HEK293 (cell line): ENCODE measurements at regions not wholly inside any gene's neighbourhood (a gene's known extent, or its start where the extent isn't known, plus 50 kb on each side); places are given as distances from the start of the nearest gene placed in this dataset.
"Not testable (repeated sequence)": the region's sequence is repeated elsewhere in the genome, so short reads cannot be mapped to it uniquely, and the experiment has no call there.

ENCODE experiments used
- HOXA7 ChIP-seq: sonication (generic); formaldehyde crosslinking; IDR thresholded peaks from 2 replicates; pipeline ENCODE4 v1.8.1; 2022; ENCODE audit warnings: missing genetic modification reagents, borderline replicate concordance
- REST ChIP-seq: fragments of 450-650 bp; formaldehyde crosslinking; IDR thresholded peaks from 2 replicates; pipeline ENCODE4 v1.5.1; 2016; ENCODE audit warnings: missing biosample characterization, missing genetic modification characterization
- SP3 ChIP-seq: fragments of 450-650 bp; formaldehyde crosslinking; IDR thresholded peaks from 2 replicates; pipeline ENCODE4 v1.5.1; 2016; ENCODE audit warnings: missing biosample characterization, missing genetic modification characterization
- YY1 ChIP-seq: fragments of 450-650 bp; formaldehyde crosslinking; IDR thresholded peaks from 2 replicates; pipeline ENCODE4 v1.5.1; 2018; ENCODE audit warnings: missing biosample characterization, missing genetic modification characterization
- ZBTB26 ChIP-seq: fragments of 450-650 bp; formaldehyde crosslinking; optimal IDR thresholded peaks from 2 replicates; pipeline ENCODE3; 2016; ENCODE audit warnings: missing biosample characterization, mild to moderate bottlenecking, missing genetic modification characterization
- ZNF239 ChIP-seq: fragments of 450-650 bp; formaldehyde crosslinking; IDR thresholded peaks from 2 replicates; pipeline ENCODE4 v1.5.1; 2016; ENCODE audit warnings: missing biosample characterization, missing genetic modification characterization
- ZNF266 ChIP-seq: fragments of 450-650 bp; formaldehyde crosslinking; IDR thresholded peaks from 2 replicates; pipeline ENCODE4 v1.5.1; 2016; ENCODE audit warnings: missing biosample characterization, missing genetic modification characterization, low read depth
- ZNF391 ChIP-seq: fragments of 450-650 bp; formaldehyde crosslinking; IDR thresholded peaks from 2 replicates; pipeline ENCODE4 v1.5.1; 2016; ENCODE audit warnings: low read depth, missing biosample characterization, missing genetic modification characterization, borderline replicate concordance
- ZNF48 ChIP-seq: fragments of 450-650 bp; formaldehyde crosslinking; IDR thresholded peaks from 2 replicates; pipeline ENCODE4 v1.5.1; 2016; ENCODE audit warnings: missing biosample characterization, missing genetic modification characterization
- ZNF558 ChIP-seq: fragments of 450-650 bp; formaldehyde crosslinking; IDR thresholded peaks from 2 replicates; pipeline ENCODE4 v1.5.1; 2016; ENCODE audit warnings: missing biosample characterization, missing genetic modification characterization
- TF ChIP-seq, protein P1 (sequence below): IDR thresholded peaks from 2 replicates; pipeline ENCODE4 v1.6.1; 2011; ENCODE audit warnings: mild to moderate bottlenecking, low read depth, low read length, borderline replicate concordance
- TF ChIP-seq, protein P2 (sequence below): fragments of 450-650 bp; formaldehyde crosslinking; IDR thresholded peaks from 2 replicates; pipeline ENCODE4 v1.5.1; 2016; ENCODE audit warnings: missing biosample characterization, missing genetic modification characterization
- TF ChIP-seq, protein P3 (sequence below): fragments of 450-650 bp; formaldehyde crosslinking; IDR thresholded peaks from 2 replicates; pipeline ENCODE4 v1.5.1; 2017; ENCODE audit warnings: missing biosample characterization, missing genetic modification characterization
- TF ChIP-seq, protein P4 (sequence below): fragments of 450-650 bp; formaldehyde crosslinking; IDR thresholded peaks from 2 replicates; pipeline ENCODE4 v1.5.1; 2016; ENCODE audit warnings: missing biosample characterization, missing genetic modification characterization

GRCh38 chr6:58307901-58308300 is 990.5 kb downstream of the PRIM2 start:
- TF ChIP-seq, protein P1, sequence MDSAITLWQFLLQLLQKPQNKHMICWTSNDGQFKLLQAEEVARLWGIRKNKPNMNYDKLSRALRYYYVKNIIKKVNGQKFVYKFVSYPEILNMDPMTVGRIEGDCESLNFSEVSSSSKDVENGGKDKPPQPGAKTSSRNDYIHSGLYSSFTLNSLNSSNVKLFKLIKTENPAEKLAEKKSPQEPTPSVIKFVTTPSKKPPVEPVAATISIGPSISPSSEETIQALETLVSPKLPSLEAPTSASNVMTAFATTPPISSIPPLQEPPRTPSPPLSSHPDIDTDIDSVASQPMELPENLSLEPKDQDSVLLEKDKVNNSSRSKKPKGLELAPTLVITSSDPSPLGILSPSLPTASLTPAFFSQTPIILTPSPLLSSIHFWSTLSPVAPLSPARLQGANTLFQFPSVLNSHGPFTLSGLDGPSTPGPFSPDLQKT: not testable (repeated sequence)
- not testable (repeated sequence) for TF ChIP-seq REST (tag by site-specific recombination); ZNF558 (tag by site-specific recombination); ZBTB26 (tag by site-specific recombination); ZNF239; YY1; ZNF48 (tag by site-specific recombination); ZNF266 (tag by site-specific recombination); SP3 (tag by site-specific recombination); ZNF391 (tag by site-specific recombination); HOXA7
- TF ChIP-seq, protein P2, sequence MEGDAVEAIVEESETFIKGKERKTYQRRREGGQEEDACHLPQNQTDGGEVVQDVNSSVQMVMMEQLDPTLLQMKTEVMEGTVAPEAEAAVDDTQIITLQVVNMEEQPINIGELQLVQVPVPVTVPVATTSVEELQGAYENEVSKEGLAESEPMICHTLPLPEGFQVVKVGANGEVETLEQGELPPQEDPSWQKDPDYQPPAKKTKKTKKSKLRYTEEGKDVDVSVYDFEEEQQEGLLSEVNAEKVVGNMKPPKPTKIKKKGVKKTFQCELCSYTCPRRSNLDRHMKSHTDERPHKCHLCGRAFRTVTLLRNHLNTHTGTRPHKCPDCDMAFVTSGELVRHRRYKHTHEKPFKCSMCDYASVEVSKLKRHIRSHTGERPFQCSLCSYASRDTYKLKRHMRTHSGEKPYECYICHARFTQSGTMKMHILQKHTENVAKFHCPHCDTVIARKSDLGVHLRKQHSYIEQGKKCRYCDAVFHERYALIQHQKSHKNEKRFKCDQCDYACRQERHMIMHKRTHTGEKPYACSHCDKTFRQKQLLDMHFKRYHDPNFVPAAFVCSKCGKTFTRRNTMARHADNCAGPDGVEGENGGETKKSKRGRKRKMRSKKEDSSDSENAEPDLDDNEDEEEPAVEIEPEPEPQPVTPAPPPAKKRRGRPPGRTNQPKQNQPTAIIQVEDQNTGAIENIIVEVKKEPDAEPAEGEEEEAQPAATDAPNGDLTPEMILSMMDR (tag by site-specific recombination): not testable (repeated sequence)
- TF ChIP-seq, protein P3, sequence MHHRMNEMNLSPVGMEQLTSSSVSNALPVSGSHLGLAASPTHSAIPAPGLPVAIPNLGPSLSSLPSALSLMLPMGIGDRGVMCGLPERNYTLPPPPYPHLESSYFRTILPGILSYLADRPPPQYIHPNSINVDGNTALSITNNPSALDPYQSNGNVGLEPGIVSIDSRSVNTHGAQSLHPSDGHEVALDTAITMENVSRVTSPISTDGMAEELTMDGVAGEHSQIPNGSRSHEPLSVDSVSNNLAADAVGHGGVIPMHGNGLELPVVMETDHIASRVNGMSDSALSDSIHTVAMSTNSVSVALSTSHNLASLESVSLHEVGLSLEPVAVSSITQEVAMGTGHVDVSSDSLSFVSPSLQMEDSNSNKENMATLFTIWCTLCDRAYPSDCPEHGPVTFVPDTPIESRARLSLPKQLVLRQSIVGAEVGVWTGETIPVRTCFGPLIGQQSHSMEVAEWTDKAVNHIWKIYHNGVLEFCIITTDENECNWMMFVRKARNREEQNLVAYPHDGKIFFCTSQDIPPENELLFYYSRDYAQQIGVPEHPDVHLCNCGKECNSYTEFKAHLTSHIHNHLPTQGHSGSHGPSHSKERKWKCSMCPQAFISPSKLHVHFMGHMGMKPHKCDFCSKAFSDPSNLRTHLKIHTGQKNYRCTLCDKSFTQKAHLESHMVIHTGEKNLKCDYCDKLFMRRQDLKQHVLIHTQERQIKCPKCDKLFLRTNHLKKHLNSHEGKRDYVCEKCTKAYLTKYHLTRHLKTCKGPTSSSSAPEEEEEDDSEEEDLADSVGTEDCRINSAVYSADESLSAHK (tag by site-specific recombination): not testable (repeated sequence)
- TF ChIP-seq, protein P4, sequence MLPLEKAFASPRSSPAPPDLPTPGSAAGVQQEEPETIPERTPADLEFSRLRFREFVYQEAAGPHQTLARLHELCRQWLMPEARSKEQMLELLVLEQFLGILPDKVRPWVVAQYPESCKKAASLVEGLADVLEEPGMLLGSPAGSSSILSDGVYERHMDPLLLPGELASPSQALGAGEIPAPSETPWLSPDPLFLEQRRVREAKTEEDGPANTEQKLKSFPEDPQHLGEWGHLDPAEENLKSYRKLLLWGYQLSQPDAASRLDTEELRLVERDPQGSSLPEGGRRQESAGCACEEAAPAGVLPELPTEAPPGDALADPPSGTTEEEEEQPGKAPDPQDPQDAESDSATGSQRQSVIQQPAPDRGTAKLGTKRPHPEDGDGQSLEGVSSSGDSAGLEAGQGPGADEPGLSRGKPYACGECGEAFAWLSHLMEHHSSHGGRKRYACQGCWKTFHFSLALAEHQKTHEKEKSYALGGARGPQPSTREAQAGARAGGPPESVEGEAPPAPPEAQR (tag by site-specific recombination): not testable (repeated sequence)
